LHCN-M2 (cell line): ENCODE measurements at regions not wholly inside any gene's neighbourhood (a gene's known extent, or its start where the extent isn't known, plus 50 kb on each side); places are given as distances from the start of the nearest gene placed in this dataset.

Experiments
- DNase-seq: peaks from one replicate; pipeline ENCODE4 v3.0.0-alpha.2; 2012; ENCODE audit warnings: low read depth

GRCh38 chr5:82851471-82851870 lies 225.7 kb downstream of the TMEM167A start:
- DNase-seq: no peak

GRCh38 chr5:82850393-82850792 lies 226.8 kb downstream of the TMEM167A start:
- DNase-seq: no peak

- no peak for DNase-seq
Observed at GRCh38 chr5:82849885-82850284, 227.3 kb downstream of the TMEM167A start.

GRCh38 chr5:82847562-82847961 lies 229.6 kb downstream of the TMEM167A start:
- no peak for DNase-seq

GRCh38 chr5:82839881-82840280 lies 237.3 kb downstream of the TMEM167A start:
- no peak for DNase-seq

- no peak for DNase-seq
Observed at GRCh38 chr5:82835488-82835887, 241.7 kb downstream of the TMEM167A start.

- no peak for DNase-seq
Observed at GRCh38 chr5:82834151-82834550, 243.0 kb downstream of the TMEM167A start.

- no peak for DNase-seq
Observed at GRCh38 chr5:82833277-82833676, 243.9 kb downstream of the TMEM167A start.

- DNase-seq: no peak
Observed at GRCh38 chr5:82832445-82832844, 244.7 kb downstream of the TMEM167A start.

- no peak for DNase-seq
Observed at GRCh38 chr5:82828211-82828610, 249.0 kb downstream of the TMEM167A start.

GRCh38 chr5:82827651-82828050 lies 249.5 kb downstream of the TMEM167A start:
- DNase-seq: no peak

- no peak for DNase-seq
Observed at GRCh38 chr5:82822634-82822927, 254.6 kb downstream of the TMEM167A start.

GRCh38 chr5:82821846-82822633 lies 255.2 kb downstream of the TMEM167A start:
- no peak for DNase-seq

GRCh38 chr5:82820961-82821845 lies 256.0 kb downstream of the TMEM167A start:
- DNase-seq: no peak

- DNase-seq: no peak
Observed at GRCh38 chr5:82820188-82820587, 257.0 kb downstream of the TMEM167A start.

- no peak for DNase-seq
Observed at GRCh38 chr5:82817897-82818676, 259.1 kb downstream of the TMEM167A start.

- no peak for DNase-seq
Observed at GRCh38 chr5:82816926-82817325, 260.3 kb downstream of the TMEM167A start.

- peak; percentile 30 for DNase-seq
Observed at GRCh38 chr5:82815871-82816270, 261.3 kb downstream of the TMEM167A start.

GRCh38 chr5:82813861-82814260 lies 263.3 kb downstream of the TMEM167A start:
- no peak for DNase-seq

GRCh38 chr5:82812575-82812974 lies 264.6 kb downstream of the TMEM167A start:
- DNase-seq: peak; percentile 54

- no peak for DNase-seq
Observed at GRCh38 chr5:82811490-82811889, 265.7 kb downstream of the TMEM167A start.
